ENCODE measurements at regions not wholly inside any gene's neighbourhood (a gene's known extent, or its start where the extent isn't known, plus 50 kb on each side); places are given as distances from the start of the nearest gene placed in this dataset.
A peak's percentile ranks its signal among the peaks of the same experiment; 100 is the strongest.

DNA sequence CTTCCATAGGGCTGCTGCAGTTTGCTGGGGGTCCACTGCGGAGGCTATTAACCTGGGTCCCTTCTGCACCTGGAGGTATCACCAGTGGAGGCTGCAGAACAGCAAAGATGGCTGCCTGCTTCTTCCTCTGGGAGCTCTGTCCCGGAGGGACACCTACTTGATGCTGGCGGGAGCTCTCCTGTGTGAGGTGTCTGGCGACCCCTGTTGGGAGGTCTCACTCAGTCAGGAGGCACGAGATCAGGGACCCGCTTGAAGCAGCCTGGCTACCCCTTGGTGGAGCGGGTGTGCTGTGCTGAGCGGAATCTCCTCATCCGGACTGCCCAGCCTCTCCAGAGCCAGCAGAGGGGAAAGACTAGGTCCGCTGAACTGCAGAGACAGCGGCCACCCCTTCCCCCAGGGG is 56.0 kb upstream of the CTXND1 start:
- DNase-seq (ENCODE audit: low spot score in 2 of 2) (no peak), ATAC-seq (no peak)
- H3K36me3 Mint-ChIP-seq = no peaks in the 10 kb centered on the region
- H3K4me3 Mint-ChIP-seq = no peak overlapping the region
- H3K9me3 Mint-ChIP-seq = no peaks in the 10 kb centered on the region
- no peaks in the 10 kb centered on the region for H3K4me1 Mint-ChIP-seq
- H3K27ac Mint-ChIP-seq = no peak overlapping the region

DNA sequence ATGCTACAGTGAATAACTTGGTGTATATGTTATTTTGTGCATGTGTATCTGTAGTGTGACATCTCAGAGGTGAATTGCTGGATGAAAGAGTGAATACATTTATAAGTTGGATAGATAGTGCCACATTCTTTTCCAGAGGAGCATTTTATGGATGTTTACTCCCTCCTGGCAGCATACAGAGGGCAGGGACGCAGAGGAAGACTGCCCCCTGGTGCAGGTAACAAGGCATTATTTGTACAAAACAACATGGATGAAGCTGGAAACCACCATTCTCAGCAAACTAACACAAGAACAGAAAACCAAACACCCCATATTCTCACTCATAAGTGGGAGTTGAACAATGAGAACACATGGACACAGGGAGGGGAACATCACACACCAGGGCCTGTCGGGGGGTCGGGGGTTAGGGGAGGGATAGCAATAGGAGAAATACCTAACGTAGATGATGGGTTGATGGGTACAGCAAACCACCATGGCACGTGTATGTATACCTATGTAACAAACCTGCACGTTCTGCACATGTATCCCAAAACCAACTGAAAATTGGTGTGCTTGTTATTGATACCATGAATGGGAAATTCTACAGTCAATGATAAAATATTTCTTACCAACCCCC is 57.9 kb upstream of the CTXND1 start:
- H3K36me3 Mint-ChIP-seq = no peaks in the 10 kb centered on the region
- H3K4me3 Mint-ChIP-seq = no peak overlapping the region
- no peak for ATAC-seq
- no peak for DNase-seq (ENCODE audit: low spot score in 2 of 2)
- H3K4me1 Mint-ChIP-seq = no peaks in the 10 kb centered on the region
- no peak overlapping the region for H3K27ac Mint-ChIP-seq
- no peaks in the 10 kb centered on the region for H3K9me3 Mint-ChIP-seq

DNA sequence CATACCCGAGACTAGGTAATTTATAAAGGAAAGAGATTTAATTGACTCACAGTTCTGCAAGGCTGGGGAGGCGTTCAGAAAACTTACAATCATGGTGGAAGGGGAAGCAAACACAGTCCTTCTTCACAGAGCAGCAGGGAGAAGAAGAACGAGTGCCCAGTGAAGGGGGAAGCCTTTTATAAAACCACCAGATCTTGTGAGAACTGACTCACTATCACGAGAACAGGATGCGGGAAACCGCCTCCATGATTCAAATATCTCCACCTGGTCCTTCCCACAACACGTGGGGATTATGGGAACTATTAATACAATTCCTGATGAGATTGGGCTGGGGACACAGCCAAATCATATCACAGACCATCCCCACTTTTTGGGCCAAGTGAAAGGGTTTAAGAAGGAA is 58.8 kb upstream of the CTXND1 start:
- no peak for ATAC-seq
- Mint-ChIP-seq H3K27ac (no peak overlapping the region), H3K4me3 (no peak overlapping the region), H3K9me3 (no peaks in the 10 kb centered on the region), H3K4me1 (no peaks in the 10 kb centered on the region), H3K36me3 (no peaks in the 10 kb centered on the region)
- no peak for DNase-seq (ENCODE audit: low spot score in 2 of 2)

DNA sequence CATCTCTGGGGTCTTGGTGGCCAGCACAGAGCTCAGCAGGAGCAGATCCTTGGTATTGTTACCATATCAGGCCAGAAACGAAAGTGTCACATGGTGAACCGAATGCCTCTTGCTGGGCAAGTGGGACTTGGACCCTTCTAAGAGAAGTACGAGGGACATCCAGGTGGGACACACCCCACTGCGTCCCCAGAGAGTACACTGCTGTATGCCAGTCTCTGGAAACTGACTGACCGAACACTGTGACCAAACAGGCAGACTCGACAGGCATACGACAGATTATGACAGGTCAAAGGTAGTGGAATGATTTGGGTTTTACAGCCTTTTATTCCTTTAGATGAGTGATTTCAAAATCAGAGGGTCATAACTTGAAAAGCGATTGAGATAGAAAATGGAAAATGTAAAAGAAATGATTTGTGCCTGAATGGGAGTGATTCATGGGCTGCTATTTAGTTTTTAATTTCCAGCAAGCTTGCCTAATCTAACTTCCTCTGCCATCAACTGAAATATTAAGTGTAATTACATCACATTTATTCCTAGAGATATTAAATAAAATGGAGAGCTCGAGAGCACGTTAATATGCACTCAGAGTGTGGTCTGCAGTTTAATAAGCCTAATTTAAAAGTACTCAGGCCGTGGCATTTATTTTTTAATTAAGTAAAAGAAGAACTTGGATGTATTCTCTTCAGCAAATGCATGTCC is 63.4 kb upstream of the CTXND1 start:
- Mint-ChIP-seq H3K9me3 (no peaks in the 10 kb centered on the region), H3K27ac (no peak overlapping the region), H3K4me3 (no peak overlapping the region), H3K36me3 (no peaks in the 10 kb centered on the region), H3K4me1 (peaks cover 5% of the 10 kb centered on the region)
- no peak for ATAC-seq
- DNase-seq (ENCODE audit: low spot score in 2 of 2) = no peak

DNA sequence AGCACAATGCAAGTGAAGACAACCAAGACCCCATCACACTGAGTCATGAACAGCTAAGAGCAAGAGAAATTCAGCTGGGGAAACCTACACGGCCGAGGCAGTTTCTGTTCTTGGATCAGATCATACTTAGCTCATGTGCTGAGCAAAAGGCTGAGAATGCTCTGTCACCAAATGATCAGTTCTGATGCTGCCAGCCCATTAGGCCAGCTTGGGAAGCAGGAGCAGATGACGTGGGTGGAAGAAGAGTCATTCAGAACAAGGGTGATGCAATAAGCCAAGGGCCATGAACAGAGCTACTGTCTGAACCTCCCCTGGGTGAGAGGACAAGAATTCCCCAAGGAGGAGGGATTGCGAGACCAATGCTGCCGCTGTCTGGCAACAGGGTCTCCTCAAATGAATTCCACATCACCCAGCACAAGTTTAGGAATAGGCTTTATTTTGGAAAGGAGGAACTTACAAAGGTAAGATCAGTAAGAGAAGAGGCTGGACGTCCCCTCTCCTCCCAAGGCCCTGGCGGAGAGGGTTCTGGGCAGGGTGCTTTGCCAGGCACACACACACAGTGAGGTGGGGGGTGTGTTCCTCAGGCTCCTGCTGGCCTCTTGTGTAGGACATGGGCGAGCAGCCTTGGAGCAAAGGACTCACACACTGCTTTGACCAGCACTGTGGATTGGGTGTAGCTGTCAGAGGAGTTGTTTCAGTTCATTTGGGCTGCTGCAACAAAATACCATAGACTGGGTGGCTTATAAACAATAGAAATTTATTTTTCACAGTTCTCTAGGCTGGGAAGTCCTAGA is 65.6 kb upstream of the CTXND1 start:
- Mint-ChIP-seq H3K9me3 (no peaks in the 10 kb centered on the region), H3K4me1 (peaks cover 5% of the 10 kb centered on the region), H3K27ac (peak overlapping the region; percentile 12), H3K4me3 (no peak overlapping the region), H3K36me3 (no peaks in the 10 kb centered on the region)
- DNase-seq (ENCODE audit: low spot score in 2 of 2) (no peak), ATAC-seq (peak; percentile 46)

DNA sequence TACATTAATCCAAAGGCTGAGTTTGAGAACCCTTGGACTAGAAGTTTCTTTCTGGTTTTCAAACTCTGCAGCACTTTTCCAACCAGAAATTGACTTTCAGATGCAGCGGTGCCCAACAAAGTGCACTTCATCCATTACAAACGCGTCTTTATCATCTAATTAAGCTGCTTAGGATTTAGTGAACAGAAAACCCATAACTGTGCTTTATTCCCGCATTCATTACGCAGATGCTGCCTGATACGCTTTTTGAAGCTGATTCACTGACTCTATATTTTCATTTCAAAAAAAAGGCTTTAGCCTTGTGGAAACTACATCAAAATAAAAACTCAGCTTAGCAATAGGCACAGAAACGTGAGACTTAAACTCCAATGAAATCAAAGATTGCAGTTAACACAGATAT is 69.8 kb upstream of the CTXND1 start:
- ATAC-seq (no peak), DNase-seq (ENCODE audit: low spot score in 2 of 2) (no peak)
- Mint-ChIP-seq H3K36me3 (no peaks in the 10 kb centered on the region), H3K4me1 (peaks cover 5% of the 10 kb centered on the region), H3K9me3 (no peaks in the 10 kb centered on the region), H3K4me3 (no peak overlapping the region), H3K27ac (no peak overlapping the region)

DNA sequence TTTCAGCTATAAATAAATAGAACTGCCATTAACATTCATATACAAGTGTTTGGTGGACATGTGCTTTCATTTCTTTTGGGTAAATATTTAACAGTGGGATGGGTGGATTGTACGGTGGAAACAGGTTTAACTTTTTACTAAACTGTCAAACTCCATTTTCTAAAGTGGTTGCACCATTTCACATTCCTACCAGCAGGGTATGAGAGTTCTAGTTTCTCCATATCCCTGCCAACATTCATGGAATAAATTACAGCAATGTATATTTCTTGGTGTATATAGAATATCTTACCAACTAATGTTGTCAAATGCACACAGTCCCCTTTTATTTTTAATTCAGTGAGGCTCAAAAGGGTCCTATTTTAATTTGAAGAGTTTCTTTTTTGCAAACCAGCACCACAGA is 71.3 kb upstream of the CTXND1 start:
- ATAC-seq (no peak), DNase-seq (ENCODE audit: low spot score in 2 of 2) (no peak)
- Mint-ChIP-seq H3K36me3 (no peaks in the 10 kb centered on the region), H3K9me3 (no peaks in the 10 kb centered on the region), H3K4me3 (no peak overlapping the region), H3K27ac (no peak overlapping the region), H3K4me1 (no peaks in the 10 kb centered on the region)

DNA sequence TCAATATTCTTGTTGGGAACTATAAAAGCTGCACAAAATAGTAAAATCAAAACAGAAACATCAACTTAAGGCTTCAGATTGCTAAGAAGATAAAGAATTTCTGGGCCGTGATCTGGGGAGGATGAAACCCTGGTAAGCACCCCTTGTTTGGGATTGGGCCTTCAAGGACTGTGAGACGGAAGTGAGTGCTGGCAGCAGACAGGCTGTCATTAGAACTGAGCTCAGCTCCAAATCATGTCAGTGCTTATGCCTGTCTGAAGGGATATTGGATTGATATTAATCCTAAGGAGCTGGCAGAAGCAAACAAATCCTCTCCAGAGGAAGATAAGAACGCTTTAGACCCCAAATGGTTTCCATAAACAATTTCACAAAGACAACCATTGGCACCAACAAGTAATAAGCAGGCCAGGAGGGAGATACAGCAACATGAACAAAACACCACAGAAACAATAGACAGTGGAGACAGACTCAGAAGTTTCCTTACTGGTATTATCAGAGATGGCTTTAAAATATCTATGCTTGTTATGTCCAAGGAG is 72.6 kb upstream of the CTXND1 start:
- H3K4me3 Mint-ChIP-seq = no peak overlapping the region
- DNase-seq (ENCODE audit: low spot score in 2 of 2) (no peak), ATAC-seq (no peak)
- H3K9me3 Mint-ChIP-seq = no peaks in the 10 kb centered on the region
- no peak overlapping the region for H3K27ac Mint-ChIP-seq
- no peaks in the 10 kb centered on the region for H3K4me1 Mint-ChIP-seq
- no peaks in the 10 kb centered on the region for H3K36me3 Mint-ChIP-seq

DNA sequence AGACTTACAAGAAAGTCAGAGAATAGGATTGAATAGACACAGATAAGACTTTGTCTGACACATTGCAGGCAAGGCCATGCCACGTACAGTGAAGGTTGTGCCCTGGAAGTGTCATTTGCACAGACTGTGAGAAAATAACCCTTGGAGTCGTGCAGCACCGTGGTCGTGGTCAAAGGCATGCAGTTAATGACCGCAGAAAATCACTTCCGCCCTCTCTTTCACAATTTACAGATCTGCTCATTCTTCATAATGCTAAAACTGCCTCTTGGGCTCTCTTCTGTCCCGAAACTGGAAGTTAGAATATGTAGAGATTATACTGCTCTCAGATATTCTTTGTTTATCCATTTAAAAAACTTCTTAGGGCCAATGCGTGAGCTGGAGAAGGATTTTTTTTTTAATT is 73.2 kb upstream of the CTXND1 start:
- no peak for ATAC-seq
- no peaks in the 10 kb centered on the region for H3K4me1 Mint-ChIP-seq
- no peaks in the 10 kb centered on the region for H3K36me3 Mint-ChIP-seq
- no peak overlapping the region for H3K4me3 Mint-ChIP-seq
- no peak overlapping the region for H3K27ac Mint-ChIP-seq
- no peaks in the 10 kb centered on the region for H3K9me3 Mint-ChIP-seq
- no peak for DNase-seq (ENCODE audit: low spot score in 2 of 2)

DNA sequence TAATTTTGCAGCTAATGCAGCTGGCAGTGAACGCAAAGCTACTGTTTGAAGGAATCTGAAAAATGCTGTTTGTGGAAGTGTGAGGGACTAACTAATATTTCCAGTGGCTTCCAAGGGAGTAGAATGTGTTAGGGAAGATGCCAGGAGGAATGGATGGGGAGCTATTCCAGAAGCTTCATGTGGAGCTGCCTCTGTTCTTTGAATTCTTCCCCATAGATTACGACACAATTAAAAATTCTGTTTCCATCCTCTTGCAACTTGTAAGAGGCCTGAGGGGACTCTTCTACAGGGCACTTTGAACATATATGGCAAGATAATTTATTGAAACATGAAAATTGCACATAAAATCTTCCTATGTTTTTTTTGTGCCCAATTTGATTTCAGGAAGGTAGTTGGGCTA is 74.3 kb upstream of the CTXND1 start:
- H3K9me3 Mint-ChIP-seq = no peaks in the 10 kb centered on the region
- H3K4me3 Mint-ChIP-seq = no peak overlapping the region
- no peaks in the 10 kb centered on the region for H3K4me1 Mint-ChIP-seq
- DNase-seq (ENCODE audit: low spot score in 2 of 2) = no peak
- H3K36me3 Mint-ChIP-seq = no peaks in the 10 kb centered on the region
- H3K27ac Mint-ChIP-seq = no peak overlapping the region
- no peak for ATAC-seq

DNA sequence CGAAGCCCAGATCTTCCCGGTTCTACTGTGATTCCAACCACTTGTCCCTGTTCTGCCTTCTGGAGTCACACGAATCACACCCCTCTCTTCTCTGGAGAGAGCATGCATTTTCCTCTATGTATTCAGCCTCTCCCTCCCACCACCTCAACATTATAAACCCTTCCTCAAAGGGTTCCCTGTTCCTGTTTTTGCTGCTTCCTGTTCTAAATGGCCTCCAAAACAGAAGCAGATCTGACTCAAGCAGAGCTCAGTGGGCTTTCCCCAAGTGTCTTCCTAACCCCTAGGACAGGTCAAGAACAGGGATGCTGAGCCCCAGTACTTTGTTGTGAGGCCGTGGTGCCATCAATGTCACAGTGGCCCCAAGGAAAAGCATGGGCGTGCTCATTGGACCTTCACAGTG is 75.7 kb upstream of the ARNT2 start:
- ATAC-seq (no peak), DNase-seq (ENCODE audit: low spot score in 2 of 2) (no peak)
- H3K4me3 Mint-ChIP-seq = no peak overlapping the region
- H3K4me1 Mint-ChIP-seq = no peaks in the 10 kb centered on the region
- H3K36me3 Mint-ChIP-seq = no peaks in the 10 kb centered on the region
- no peaks in the 10 kb centered on the region for H3K9me3 Mint-ChIP-seq
- no peak overlapping the region for H3K27ac Mint-ChIP-seq

DNA sequence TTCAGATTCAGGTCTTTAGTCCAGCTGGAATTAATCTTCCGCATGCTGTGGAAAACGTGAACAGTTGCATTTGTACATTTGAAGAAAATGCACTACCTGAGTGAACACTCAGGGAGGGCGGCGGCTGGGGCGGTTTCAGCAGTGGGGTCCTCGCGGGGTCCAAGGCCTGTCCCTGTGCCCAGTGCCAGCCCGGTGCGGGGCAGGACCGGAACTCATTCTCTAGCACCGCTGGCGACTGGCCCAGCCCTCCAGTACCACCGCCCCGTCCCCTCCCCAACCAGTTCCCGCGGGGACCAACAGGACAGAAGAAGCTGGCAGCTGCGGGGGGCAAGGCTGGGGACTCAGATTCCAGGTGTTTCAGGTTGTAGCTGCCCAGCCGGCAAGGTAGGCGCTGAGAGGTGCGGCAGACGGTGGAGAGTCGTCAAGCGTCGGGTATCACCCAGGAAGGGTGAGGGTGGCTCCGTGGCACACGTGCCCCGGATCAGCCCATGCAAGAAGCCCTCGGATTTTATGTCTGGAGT is 72.2 kb upstream of the ARNT2 start:
- Mint-ChIP-seq H3K36me3 (no peaks in the 10 kb centered on the region), H3K4me3 (no peak overlapping the region), H3K9me3 (no peaks in the 10 kb centered on the region), H3K27ac (no peak overlapping the region), H3K4me1 (no peaks in the 10 kb centered on the region)
- no peak for ATAC-seq
- DNase-seq (ENCODE audit: low spot score in 2 of 2) = no peak

DNA sequence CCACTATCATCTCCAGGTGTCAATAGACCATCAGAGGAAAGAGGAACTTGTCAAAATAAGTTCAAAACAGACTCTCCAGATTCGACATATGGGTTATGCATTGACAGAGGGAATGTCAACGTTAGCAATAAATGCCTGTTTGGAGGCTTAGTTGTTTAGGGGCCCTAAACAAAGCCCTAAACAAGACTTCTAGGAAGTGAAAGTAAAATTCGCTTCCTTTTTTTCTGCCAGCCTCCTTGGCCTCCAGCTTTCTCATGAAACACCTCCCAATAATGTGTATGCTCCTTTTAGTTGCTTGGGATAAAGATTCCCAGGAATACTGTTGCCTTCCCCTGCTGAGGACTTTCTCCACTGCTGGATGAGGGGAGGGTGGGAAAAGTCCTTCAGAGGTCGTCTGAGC is 70.9 kb upstream of the ARNT2 start:
- Mint-ChIP-seq H3K27ac (no peak overlapping the region), H3K9me3 (no peaks in the 10 kb centered on the region), H3K4me3 (no peak overlapping the region), H3K4me1 (no peaks in the 10 kb centered on the region), H3K36me3 (no peaks in the 10 kb centered on the region)
- ATAC-seq (no peak), DNase-seq (ENCODE audit: low spot score in 2 of 2) (no peak)

DNA sequence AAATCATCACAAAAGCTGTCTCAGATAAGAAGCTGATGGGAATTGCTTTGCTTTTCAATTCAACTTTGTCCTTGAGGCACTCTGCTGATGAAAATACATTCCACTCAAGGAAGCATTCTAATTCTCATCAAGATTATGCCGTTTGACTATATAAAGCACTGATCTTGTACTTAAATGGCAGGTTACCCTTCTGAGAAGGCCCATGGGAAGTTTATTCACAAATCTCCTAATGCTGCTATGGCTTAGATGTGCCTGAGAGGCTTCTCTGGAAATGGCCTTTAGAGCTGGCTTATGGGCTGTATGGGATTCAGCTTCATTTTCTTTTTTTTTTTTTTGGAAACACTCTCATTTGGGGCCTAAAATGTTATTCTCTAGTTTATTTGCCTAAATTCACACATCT is 69.7 kb upstream of the ARNT2 start:
- no peaks in the 10 kb centered on the region for H3K36me3 Mint-ChIP-seq
- no peaks in the 10 kb centered on the region for H3K4me1 Mint-ChIP-seq
- no peak overlapping the region for H3K27ac Mint-ChIP-seq
- no peaks in the 10 kb centered on the region for H3K9me3 Mint-ChIP-seq
- no peak overlapping the region for H3K4me3 Mint-ChIP-seq
- no peak for ATAC-seq
- no peak for DNase-seq (ENCODE audit: low spot score in 2 of 2)

DNA sequence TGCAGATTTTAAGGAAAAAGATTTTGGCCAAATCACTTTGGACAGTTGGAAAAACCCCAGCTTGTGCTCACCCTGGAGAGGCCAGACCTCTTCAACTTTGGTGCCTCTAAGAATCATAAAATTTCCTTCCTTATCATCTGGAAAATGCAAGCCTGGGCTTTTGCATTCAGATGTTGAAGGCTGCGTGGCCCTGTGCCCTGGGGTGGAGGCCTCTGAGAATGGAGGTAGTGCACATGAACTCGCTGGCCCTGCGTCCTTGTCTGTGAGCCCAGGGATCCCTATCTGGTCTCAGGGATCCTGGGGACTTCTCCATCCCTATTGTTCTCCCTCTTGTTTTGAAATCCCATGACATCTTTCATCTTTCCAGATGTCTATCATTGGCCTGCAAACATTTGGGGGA is 64.6 kb upstream of the ARNT2 start:
- ATAC-seq = no peak
- no peak overlapping the region for H3K4me3 Mint-ChIP-seq
- H3K9me3 Mint-ChIP-seq = no peaks in the 10 kb centered on the region

DNA sequence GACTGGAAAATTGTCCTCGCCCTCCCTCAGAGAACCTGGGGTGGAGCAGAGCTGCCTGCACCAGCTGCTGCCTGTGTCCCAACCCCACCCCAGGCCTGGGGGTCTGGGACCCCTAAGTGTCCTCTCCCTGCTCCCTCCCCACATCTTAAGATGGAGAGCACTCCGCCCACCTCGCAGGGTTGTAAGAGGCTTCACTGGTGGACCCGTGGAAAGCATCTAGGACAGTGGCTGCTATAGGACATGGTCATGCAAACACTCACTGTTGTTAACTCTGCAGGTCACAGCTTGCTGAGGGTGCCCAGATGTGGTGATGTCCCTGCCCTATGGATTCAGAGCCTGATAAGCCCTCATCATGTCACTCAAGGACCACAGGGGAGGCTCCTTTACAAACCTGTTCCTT is 62.0 kb upstream of the ARNT2 start:
- Mint-ChIP-seq H3K9me3 (no peaks in the 10 kb centered on the region), H3K27ac (no peak overlapping the region), H3K4me3 (no peak overlapping the region), H3K36me3 (no peaks in the 10 kb centered on the region), H3K4me1 (no peaks in the 10 kb centered on the region)
- ATAC-seq (peak; percentile 19), DNase-seq (ENCODE audit: low spot score in 2 of 2) (no peak)

More for the DNA sequence above, 64.6 kb upstream of the ARNT2 start:
- no peak overlapping the region for H3K27ac Mint-ChIP-seq
- no peak for DNase-seq (ENCODE audit: low spot score in 2 of 2)
- H3K4me1 Mint-ChIP-seq = no peaks in the 10 kb centered on the region
- H3K36me3 Mint-ChIP-seq = no peaks in the 10 kb centered on the region

Data from stimulated activated effector memory CD8-positive, alpha-beta T cell treated with anti-CD3 and anti-CD28 coated beads, Interleukin-12 subunit alpha, Interleukin-12 subunit beta, amount 100 ng/mL, for 72 hours (primary cell).